HG03175 (cell line): ENCODE measurements at regions not wholly inside any gene's neighbourhood (a gene's known extent, or its start where the extent isn't known, plus 50 kb on each side); places are given as distances from the start of the nearest gene placed in this dataset.
"Not testable (repeated sequence)": the region's sequence is repeated elsewhere in the genome, so short reads cannot be mapped to it uniquely, and the experiment has no call there.

Experiments
- ATAC-seq: cut with Tn5 transposase; IDR thresholded peaks from one replicate; pipeline ENCODE4 v1.9.1; 2021; ENCODE audit warnings: mild to moderate bottlenecking, moderate library complexity; ENCODE audit not compliant: unreplicated experiment

GRCh38 chr18:27312153-27312552, 127.0 kb upstream of the CHST9 start:
- no peak for ATAC-seq

DNA sequence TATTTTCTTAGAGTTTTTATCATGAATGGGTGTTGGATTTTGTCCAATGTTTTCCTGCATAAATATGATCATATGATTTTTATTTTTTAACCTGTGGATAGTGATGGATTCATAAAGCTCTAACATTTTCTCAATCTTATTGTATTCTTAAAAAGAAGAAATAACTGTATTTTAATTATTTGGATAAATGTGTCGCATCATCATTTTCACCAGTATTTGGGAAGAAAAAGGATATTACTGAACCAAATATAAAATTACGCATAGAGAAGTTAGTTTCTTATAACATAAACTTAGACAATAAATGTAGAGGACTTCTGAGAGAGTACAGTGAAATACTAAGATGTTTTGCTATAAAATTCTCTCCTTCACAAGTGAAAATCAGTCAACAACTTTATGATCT, 126.0 kb upstream of the CHST9 start:
- ATAC-seq, result no peak

DNA sequence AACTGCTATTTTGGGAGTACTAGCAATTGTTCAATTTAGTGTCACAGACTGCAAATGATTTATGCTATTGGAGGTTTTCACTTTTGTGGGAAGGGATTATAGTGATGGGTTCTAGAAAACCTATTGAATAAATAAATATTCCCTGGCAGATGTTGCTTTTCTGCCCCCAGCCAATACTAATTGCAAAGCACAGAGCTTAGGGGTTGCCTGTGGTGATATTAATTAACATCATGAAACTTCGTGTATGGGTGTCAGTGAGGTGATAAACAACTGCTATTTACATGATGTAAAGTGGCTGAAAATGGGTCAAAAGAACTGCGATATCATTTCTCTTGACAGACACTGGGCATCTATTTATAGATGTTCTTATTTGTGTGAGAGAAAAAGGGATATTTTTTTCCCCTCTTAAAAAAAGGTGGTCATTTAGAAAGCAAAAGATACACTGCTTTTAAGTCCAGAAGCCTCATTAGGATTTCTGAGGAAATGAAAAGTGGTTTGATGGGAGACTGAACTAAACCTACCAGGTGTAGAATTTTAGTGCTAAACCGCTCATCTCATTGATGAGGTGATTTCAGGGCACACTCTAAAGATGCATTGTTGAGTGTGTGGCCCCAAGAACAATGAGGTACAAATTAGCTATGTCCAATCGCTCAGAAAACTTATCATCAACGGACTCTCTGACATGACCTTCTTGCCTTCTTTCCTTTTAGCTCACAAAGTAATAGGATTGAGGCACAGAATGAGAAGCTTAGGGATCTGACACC, 116.7 kb upstream of the CHST9 start:
- ATAC-seq, result no peak

DNA sequence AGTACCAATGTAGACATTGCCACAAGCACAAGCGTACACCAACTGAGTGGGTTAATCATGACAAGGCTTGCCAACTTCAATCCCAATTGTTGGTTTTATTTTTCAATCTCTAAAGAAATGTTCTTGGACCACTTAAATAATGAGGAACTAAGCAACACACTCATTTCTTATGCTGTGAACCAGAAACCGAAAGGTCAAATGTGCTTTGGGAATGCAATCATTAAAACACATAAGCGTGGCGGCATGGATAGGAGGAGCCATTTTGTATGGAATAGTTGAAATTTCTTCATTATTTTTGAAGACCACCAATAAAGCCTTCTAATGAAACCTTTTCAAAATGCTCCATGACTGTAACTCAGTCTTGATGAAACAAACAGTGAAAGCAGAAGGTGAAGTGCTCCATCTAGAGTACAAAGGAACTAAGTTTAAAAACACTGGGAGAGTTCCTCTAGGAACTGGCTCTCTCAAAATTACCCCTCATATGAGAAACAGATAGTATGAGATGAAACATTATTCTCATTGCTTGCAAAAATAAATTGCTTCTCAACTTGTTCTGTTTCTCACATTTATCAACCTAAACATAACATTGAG, 113.2 kb upstream of the CHST9 start:
- no peak for ATAC-seq

DNA sequence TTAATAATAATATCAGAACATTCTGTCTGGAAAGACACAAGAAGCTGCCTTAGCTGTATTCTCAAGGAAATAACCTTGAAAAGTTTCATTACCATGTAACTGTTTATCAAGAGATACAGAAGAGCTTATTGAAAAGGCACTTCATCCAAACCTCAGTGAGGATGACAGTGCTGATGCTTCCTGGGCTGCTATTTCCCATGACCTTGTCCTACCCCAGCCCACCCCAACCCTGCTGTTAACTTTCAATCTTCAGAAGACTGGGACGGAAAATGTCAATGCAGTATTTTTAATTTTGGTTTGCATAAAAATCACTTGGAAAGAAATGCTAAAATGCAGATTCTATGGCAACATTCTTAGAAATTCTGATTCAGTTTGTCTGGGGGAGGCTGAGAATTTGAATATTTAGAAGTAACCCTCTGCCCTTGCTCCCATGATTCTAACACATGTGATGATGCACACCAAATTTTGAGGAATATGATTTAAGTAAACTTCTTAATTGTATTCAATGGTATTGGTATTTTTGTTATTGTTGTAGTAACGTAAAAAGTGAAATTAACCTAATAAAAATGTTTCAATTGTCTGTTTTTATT, 101.0 kb upstream of the CHST9 start:
- ATAC-seq, result not testable (repeated sequence)

DNA sequence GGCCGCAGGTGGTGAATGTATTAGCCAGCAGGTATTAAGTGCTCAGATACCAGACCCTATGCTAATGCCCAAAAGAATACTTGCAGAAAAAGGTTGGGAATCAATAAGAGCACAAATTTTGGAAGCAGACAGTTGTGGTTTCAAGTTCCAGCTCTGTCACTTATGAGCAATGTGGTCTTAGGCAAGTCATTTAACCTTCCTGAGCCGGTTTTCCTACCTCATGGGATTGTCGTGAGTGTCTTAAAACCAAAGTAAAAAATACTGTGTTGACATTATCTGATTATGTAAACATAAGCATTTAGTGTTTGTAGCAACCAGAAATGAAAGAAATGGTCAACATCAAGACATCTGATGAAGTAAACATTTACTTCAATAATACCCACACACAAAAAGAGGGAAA, 93.0 kb upstream of the CHST9 start:
- ATAC-seq, result no peak

GRCh38 chr18:27277554-27277953, 92.4 kb upstream of the CHST9 start:
- no peak for ATAC-seq

DNA sequence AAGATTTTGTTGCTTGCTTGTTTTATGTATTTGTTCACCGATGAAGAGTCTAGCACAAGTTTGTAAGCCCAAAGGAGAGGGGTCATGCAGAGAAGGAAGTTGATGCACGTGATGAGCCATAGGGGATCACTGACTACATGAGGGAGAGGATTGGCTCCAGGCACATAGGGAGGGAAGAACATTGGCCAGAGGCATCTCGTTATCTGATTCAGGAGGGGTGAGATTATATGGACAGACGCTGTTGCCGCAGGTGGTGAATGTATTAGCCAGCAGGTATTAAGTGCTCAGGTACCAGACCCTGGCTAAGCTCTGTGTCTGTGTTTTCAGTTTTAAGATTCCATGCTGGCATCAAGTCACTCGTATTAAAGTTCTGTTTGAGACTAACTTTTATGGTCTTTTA, 91.8 kb upstream of the CHST9 start:
- ATAC-seq, result no peak

GRCh38 chr18:27276479-27276878, 91.4 kb upstream of the CHST9 start:
- ATAC-seq, result no peak

- no peak for ATAC-seq
These were observed 89.8 kb upstream of the CHST9 start for GRCh38 chr18:27274901-27275300.

DNA sequence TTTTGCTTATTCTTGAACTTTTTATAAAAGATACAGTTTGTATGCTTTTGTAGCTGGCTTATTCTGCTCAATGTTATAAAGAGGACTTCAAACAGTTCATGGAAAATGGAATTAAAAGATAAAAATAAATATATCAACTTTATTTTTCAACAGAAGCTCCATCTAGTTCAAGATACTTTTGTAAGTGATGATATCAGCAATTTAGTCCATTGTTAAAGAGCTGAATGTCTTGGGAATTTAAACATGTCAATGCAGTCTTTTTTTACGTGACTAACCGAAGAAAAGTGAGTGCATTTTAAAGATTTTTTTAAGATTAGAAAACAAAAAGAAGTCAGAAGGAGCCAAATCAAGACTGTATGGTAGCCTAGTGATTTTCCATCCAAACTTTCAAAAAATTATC, 85.4 kb upstream of the CHST9 start:
- ATAC-seq, result no peak

GRCh38 chr18:27263369-27263768, 78.3 kb upstream of the CHST9 start:
- ATAC-seq, result no peak

DNA sequence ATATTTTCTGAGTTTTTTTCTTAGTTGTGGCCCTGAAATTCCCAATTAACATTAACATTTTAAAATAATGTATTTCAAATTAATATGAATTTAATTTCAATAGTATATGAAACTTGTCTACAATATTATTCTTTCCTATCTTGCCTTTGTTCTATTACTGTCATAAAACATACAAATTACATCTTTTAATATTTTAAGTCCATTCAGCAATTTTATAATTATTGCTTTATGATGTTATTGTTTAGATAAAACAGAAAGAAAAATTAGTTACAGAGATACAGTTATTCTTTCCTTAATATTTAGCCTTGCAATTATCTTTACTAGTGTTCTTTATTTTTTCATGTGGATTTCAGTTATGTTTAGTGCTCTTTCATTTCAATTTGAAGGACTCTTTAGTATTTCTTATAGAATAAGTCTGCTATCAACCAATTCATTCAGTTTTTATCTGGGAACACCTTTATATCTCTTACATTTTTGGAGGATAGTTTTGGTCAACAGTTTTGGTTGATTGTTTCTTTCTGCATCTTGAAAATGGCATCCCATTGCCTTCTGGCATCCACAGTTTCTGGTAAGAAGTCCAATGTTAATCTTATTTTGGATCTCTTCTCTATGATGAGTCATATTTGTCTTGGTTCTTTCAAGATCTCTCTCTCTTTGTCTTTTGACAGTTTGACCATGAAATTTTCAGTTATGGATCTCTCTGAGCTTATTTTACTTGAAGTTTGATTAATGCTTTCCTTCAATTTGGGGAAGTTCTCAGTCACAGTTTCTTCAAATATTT, 76.9 kb upstream of the CHST9 start:
- ATAC-seq, result no peak

DNA sequence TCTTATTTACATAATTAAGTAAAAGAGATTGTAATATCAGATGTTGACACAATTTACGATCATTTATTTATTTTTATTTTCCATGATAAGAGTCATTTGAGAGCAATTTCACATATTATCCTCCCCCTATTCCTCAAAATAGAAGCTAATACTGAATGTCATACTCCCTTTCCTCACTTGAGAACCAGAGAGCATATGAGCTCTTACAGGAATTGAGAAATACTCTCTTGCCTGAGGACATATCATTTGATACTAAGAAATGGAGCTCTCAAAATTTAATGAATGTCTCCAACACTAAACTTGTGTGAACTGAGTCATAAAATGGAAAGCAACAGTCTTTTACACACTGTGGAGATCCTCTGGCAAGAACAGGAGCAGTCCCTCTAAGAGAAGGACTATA, 68.5 kb upstream of the CHST9 start:
- ATAC-seq, result no peak

- ATAC-seq, result no peak
These were observed 65.4 kb upstream of the CHST9 start for GRCh38 chr18:27250471-27250870.

- no peak for ATAC-seq
These were observed 64.8 kb upstream of the CHST9 start for GRCh38 chr18:27249933-27250332.

DNA sequence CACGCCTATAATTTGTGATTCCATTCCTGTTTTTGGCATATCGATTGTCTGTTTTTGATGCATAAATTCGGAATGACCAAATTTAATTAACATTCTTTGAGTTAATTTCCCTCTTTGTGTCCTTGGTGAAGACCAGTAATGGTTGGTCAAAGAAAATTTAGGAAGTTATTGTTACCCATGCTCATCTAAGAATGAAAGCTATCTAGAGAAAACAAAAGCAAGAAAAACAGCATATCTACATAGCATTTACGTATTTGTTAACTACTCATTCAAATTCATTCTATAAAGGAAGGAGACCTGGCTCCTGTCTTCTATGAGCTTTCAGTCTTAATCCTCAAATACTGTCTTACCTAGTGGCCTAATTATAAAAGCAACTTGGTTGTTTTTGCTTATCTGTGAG, 59.2 kb upstream of the CHST9 start:
- no peak for ATAC-seq

DNA sequence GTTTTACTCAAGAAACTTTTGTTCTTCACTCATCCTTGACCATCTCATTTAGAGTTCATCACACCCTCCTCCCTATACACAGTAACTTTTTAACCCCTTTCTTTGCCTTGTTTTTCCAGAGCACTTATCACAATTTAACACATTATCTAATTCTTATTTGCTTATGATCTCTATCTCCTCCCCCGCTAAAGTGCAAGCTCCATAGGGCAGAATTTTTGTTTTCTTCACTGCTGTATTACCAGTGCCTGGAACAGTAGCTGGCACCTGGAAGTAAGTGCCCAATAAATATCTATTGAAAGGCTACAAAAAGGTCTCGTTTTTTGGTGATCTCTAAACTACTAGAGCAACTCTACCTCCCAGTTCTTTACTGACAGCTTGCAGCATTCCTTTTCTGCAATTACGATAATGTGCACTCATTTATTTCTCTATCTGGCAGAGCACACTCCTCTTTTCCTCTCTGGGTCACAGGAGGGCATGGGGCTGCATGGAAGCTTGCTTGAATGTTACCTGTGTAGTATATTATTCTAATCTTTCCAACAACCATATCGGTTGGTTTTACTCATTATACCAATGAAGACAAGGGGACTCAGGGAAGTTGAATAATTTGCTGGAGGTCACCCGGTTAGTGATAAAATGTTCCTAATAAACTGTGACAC, 57.4 kb upstream of the CHST9 start:
- no peak for ATAC-seq

- no peak for ATAC-seq
These were observed 55.3 kb upstream of the CHST9 start for GRCh38 chr18:27240383-27240782.

DNA sequence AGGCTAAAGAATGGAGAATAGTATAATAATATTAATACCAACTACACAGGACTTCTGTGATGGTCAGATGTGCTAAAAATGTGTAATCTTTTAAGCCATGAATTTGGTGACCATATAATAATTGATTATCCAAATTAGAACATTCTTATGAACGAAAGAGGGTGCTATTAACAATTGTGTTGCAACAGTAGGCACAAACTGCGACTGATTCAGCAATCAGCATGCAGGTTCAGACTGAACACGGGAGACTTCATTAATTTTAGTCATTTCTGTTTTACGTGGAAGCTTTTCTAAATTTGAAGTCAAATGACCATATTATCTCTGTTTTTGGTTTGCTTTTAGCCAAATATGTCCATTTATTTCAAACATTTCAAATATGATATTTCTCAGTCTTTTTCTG, 54.6 kb upstream of the CHST9 start:
- no peak for ATAC-seq

DNA sequence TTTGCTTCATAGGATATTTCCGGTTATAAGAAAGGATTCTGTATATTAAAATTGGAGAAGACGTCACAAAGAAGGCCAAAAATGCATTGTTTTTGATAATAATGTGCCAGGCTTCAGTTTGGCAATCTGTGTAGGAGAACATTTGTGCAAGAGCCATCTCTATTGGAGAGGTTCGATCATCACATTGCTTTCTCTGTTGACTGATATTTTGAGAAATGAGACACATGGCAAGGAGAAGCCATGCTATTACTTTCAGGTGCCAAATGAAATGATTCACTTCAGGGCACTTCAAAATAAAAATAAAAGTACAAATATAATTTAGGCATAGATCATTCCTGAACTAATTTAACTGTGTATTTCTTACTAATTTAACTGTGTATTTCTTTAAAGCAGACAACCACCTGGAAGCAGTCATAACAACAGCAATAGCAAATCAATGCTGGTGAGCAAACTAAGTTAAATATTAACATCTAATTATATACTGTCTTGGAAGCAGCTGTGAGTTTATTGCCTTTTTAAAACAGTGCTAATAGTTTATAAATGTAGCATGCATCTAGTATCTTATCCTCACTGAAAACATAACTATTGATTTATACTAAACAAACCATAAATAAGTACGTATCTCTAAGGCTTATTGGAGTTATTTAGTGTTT, 50.2 kb upstream of the CHST9 start:
- no peak for ATAC-seq
